WTC11 (cell line): ENCODE measurements at regions not wholly inside any gene's neighbourhood (a gene's known extent, or its start where the extent isn't known, plus 50 kb on each side); places are given as distances from the start of the nearest gene placed in this dataset.

Experiments
- ATAC-seq: fragments of 200-7000 bp; cut with Tn5 transposase; 2 replicates; pipeline ENCODE4 v1.10.0; 2021; ENCODE audit warnings: mild to moderate bottlenecking, moderate library complexity
- CTCF ChIA-PET: fragments of 300-600 bp; sonication (Branson Sonifier 250); formaldehyde crosslinking; loops from one replicate; lab custom pipeline; 2021; ENCODE audit warnings: antibody characterized with exemption; lab: Charles Lee
- POLR2A ChIA-PET: fragments of 350-600 bp; sonication (Branson Sonifier 250); formaldehyde crosslinking; loops from one replicate; lab custom pipeline; 2021; ENCODE audit warnings: antibody characterized with exemption; lab: Charles Lee
- DNase-seq: peaks from one replicate; pipeline ENCODE4 v3.0.0; 2021; ENCODE audit warnings: low spot score
- H3K27ac Mint-ChIP-seq: 2 replicates; pipeline ENCODE4 v1.8.0; 2021; ENCODE audit warnings: mixed read lengths
- H3K27me3 Mint-ChIP-seq: 2 replicates; pipeline ENCODE4 v1.8.0; 2021; ENCODE audit warnings: low read depth, mild to moderate bottlenecking, moderate library complexity, mixed read lengths
- H3K36me3 Mint-ChIP-seq: 2 replicates; pipeline ENCODE4 v1.8.0; 2021; ENCODE audit warnings: mixed read lengths
- H3K4me1 Mint-ChIP-seq: 2 replicates; pipeline ENCODE4 v1.8.0; 2022; ENCODE audit warnings: mixed read lengths
- H3K4me3 Mint-ChIP-seq: 2 replicates; pipeline ENCODE4 v1.8.0; 2021; ENCODE audit warnings: mild to moderate bottlenecking, moderate library complexity, mixed read lengths
- H3K9me3 Mint-ChIP-seq: 2 replicates; pipeline ENCODE4 v1.8.0; 2021; ENCODE audit warnings: mixed read lengths
- AR ChIP-seq: fragments of 250-450 bp; sonication (Bioruptor Pico); IDR thresholded peaks from 2 replicates; pipeline ENCODE4 v1.9.0; 2021; ENCODE audit warnings: mild to moderate bottlenecking
- ATF2 ChIP-seq: sonication (generic); formaldehyde crosslinking; IDR thresholded peaks from 2 replicates; pipeline ENCODE4 v1.8.1; 2022; ENCODE audit warnings: low read depth, missing genetic modification reagents, borderline replicate concordance
- ATF6 ChIP-seq: sonication (generic); formaldehyde crosslinking; IDR thresholded peaks from 2 replicates; pipeline ENCODE4 v1.8.1; 2023; ENCODE audit warnings: mild to moderate bottlenecking, missing genetic modification reagents
- EMX1 ChIP-seq: fragments of 250-450 bp; sonication (Bioruptor Pico); IDR thresholded peaks from 2 replicates; pipeline ENCODE4 v1.8.0; 2021; ENCODE audit warnings: mild to moderate bottlenecking
- ETV6 ChIP-seq: sonication (generic); formaldehyde crosslinking; IDR thresholded peaks from 2 replicates; pipeline ENCODE4 v1.8.1; 2022; ENCODE audit warnings: mild to moderate bottlenecking, missing genetic modification reagents
- FOXK1 ChIP-seq: sonication (generic); formaldehyde crosslinking; IDR thresholded peaks from 2 replicates; pipeline ENCODE4 v1.8.0; 2022; ENCODE audit warnings: mild to moderate bottlenecking, moderate library complexity, missing genetic modification reagents
- MXD4 ChIP-seq: fragments of 250-450 bp; sonication (Bioruptor Pico); IDR thresholded peaks from 2 replicates; pipeline ENCODE4 v1.8.0; 2021; ENCODE audit warnings: mild to moderate bottlenecking, moderate library complexity, borderline replicate concordance
- NFE2L1 ChIP-seq: sonication (generic); formaldehyde crosslinking; IDR thresholded peaks from 2 replicates; pipeline ENCODE4 v1.8.1; 2023; ENCODE audit warnings: missing genetic modification reagents
- PRDM15 ChIP-seq: sonication (generic); formaldehyde crosslinking; IDR thresholded peaks from 2 replicates; pipeline ENCODE4 v1.8.0; 2022; ENCODE audit warnings: missing genetic modification reagents
- RELA ChIP-seq: sonication (generic); formaldehyde crosslinking; IDR thresholded peaks from 2 replicates; pipeline ENCODE4 v1.8.1; 2022; ENCODE audit warnings: missing genetic modification reagents, mild to moderate bottlenecking, borderline replicate concordance
- SOX15 ChIP-seq: fragments of 250-450 bp; sonication (Bioruptor Pico); IDR thresholded peaks from 2 replicates; pipeline ENCODE4 v1.9.0; 2021; ENCODE audit warnings: mild to moderate bottlenecking
- USF1 ChIP-seq: sonication (generic); formaldehyde crosslinking; IDR thresholded peaks from 2 replicates; pipeline ENCODE4 v1.8.0; 2022; ENCODE audit warnings: mild to moderate bottlenecking, missing genetic modification reagents
- ZNF121 ChIP-seq: sonication (generic); formaldehyde crosslinking; IDR thresholded peaks from 2 replicates; pipeline ENCODE4 v1.8.0; 2023; ENCODE audit warnings: missing genetic modification reagents
- ZNF138 ChIP-seq: sonication (generic); formaldehyde crosslinking; conservative IDR thresholded peaks from 2 replicates; pipeline ENCODE4 v1.8.1; 2022; ENCODE audit warnings: mild to moderate bottlenecking, moderate library complexity, missing genetic modification reagents
- ZNF263 ChIP-seq: sonication (generic); formaldehyde crosslinking; IDR thresholded peaks from 2 replicates; pipeline ENCODE4 v1.8.1; 2022; ENCODE audit warnings: low read depth, mild to moderate bottlenecking, moderate library complexity, missing genetic modification reagents
- ZNF416 ChIP-seq: fragments of 250-450 bp; sonication (Bioruptor Pico); IDR thresholded peaks from 2 replicates; pipeline ENCODE4 v1.9.0; 2021; ENCODE audit warnings: mild to moderate bottlenecking, inconsistent platforms
- ZNF425 ChIP-seq: fragments of 250-450 bp; sonication (Bioruptor Pico); conservative IDR thresholded peaks from 2 replicates; pipeline ENCODE4 v1.9.0; 2021; ENCODE audit warnings: mild to moderate bottlenecking
- ZNF671 ChIP-seq: fragments of 250-450 bp; sonication (Bioruptor Pico); IDR thresholded peaks from 2 replicates; pipeline ENCODE4 v1.8.0; 2021; ENCODE audit warnings: mild to moderate bottlenecking
- ZSCAN18 ChIP-seq: fragments of 250-450 bp; sonication (Bioruptor Pico); IDR thresholded peaks from 2 replicates; pipeline ENCODE4 v2.1.2; 2022; ENCODE audit warnings: mild to moderate bottlenecking, moderate library complexity

- Mint-ChIP-seq H3K4me1 (no peaks in the 10 kb centered on the region), H3K4me3 (no peak overlapping the region), H3K9me3 (no peaks in the 10 kb centered on the region), H3K27me3 (no peaks in the 10 kb centered on the region; the same call in none of the 2 replicates)
- DNase-seq (no peak), ATAC-seq (no peak)
- no peak for TF ChIP-seq ZNF425 (CRISPR knock-in tag)
- TF ChIP-seq ZNF138 (CRISPR knock-in tag), result no peak
- no peak for TF ChIP-seq FOXK1
- no peak for TF ChIP-seq ZSCAN18 (CRISPR knock-in tag)
- TF ChIP-seq, all 79 proteins: peak for 0
- no peak overlapping the region for H3K27ac Mint-ChIP-seq
- CTCF ChIA-PET, result no interaction called here
- POLR2A ChIA-PET, result no interaction called here
- no peaks in the 10 kb centered on the region for H3K36me3 Mint-ChIP-seq
Observed at GRCh38 chr13:112261924-112262323, 114.2 kb upstream of the SPACA7 start.

GRCh38 chr13:112263152-112263551 is 113.0 kb upstream of the SPACA7 start:
- Mint-ChIP-seq H3K4me3 (no peak overlapping the region), H3K9me3 (no peaks in the 10 kb centered on the region), H3K27ac (no peak overlapping the region), H3K4me1 (no peaks in the 10 kb centered on the region), H3K27me3 (no peaks in the 10 kb centered on the region; the same call in none of the 2 replicates), H3K36me3 (no peaks in the 10 kb centered on the region)
- DNase-seq (no peak), ATAC-seq (no peak)
- POLR2A ChIA-PET, result no interaction called here
- CTCF ChIA-PET, result interaction anchor here (0.6 to 0.9 kb wide), 2 partner anchors 181 to 719 kb away, joined by 3 read pairs; no protein-coding TSS in a partner anchor
- TF ChIP-seq ETV6 (CRISPR knock-in tag), result no peak
- no peak for TF ChIP-seq ZNF121 (CRISPR knock-in tag)
- no peak for TF ChIP-seq USF1 (CRISPR knock-in tag)
- no peak for TF ChIP-seq AR (CRISPR knock-in tag)
- no peak for TF ChIP-seq NFE2L1 (CRISPR knock-in tag)
- no peak for TF ChIP-seq EMX1 (CRISPR knock-in tag)
- TF ChIP-seq MXD4 (CRISPR knock-in tag), result no peak
- no peak for TF ChIP-seq ZNF263 (CRISPR knock-in tag)
- TF ChIP-seq RELA (CRISPR knock-in tag), result no peak
- TF ChIP-seq ATF2 (CRISPR knock-in tag), result no peak
- no peak for TF ChIP-seq PRDM15
- no peak for TF ChIP-seq ZNF416
- TF ChIP-seq ATF6 (CRISPR knock-in tag), result no peak
- TF ChIP-seq SOX15 (CRISPR knock-in tag), result no peak
- no peak for TF ChIP-seq ZNF671
- no peak for TF ChIP-seq ZNF425 (CRISPR knock-in tag)
